ENCODE measurements at regions not wholly inside any gene's neighbourhood (a gene's known extent, or its start where the extent isn't known, plus 50 kb on each side); places are given as distances from the start of the nearest gene placed in this dataset.

DNA sequence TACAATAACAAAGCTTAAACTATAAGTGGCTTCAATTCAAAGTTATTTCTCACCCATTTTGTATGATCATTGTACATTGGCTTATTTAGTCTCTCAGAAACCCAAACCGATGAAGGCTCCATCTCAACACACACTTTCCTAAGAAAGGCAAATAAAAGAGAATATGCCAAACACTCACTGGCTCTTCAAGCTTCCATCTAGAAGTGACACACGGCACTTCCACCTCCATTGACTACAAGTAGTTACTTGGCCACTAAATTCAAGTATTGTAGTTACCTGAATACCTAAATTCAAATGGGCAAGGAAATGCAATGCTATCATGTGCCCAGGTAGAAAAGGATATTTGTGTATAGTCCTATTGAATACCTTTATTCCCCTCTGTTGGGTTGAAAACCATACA, 170.6 kb downstream of the OGFRL1 start:
- no peak overlapping the region for H3K4me3 ChIP-seq (ENCODE audit: control insufficient read depth, low read depth, low read length)
- no peak for TF ChIP-seq CTCF (IDR thresholded peaks at IDR 0.05; ENCODE audit: control insufficient read depth, insufficient read depth, low read depth, low read length, missing control alignments)
- DNase-seq (ENCODE audit: low read depth), result no peak

DNA sequence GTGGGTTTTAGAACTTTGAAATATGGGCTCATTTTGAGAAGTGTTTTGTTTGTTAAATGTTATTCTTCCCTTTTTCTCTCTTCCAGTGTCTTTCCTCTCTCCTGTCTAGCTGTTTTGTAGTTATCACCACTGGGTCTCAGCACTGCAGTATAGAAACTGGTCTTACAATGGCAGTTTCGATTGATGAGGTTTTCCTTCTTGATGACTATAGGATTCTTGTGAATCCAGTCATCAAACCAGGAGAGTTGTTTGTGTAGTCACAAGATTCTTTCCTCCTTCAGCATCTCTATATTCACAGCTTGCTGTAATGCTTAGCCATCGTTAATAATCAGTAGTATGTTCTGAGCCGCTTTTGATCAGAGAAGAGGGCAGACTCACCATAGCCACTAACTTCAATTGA, 172.3 kb downstream of the OGFRL1 start:
- no peak for DNase-seq (ENCODE audit: low read depth)
- no peak for TF ChIP-seq CTCF (IDR thresholded peaks at IDR 0.05; ENCODE audit: control insufficient read depth, insufficient read depth, low read depth, low read length, missing control alignments)
- no peak overlapping the region for H3K4me3 ChIP-seq (ENCODE audit: control insufficient read depth, low read depth, low read length)

DNA sequence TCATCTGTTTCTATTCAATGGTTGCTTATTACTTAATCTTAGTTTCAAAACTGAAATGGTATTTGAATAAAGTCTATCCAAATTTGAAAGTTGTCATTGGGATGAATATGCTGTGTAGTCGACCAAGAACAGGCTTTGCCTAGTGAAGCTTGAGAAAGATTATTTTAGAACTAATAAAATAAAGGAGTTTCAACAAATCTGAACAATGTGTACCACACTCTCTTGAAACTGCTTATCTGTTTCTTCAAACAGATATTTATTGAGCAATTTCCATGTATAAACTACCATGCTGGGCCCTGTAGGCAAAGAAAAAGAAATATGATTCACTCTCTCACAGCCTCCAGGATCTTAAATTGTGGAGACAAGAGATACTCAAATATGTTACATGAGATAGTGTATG, 174.4 kb downstream of the OGFRL1 start:
- no peak for DNase-seq (ENCODE audit: low read depth)
- TF ChIP-seq CTCF (IDR thresholded peaks at IDR 0.05; ENCODE audit: control insufficient read depth, insufficient read depth, low read depth, low read length, missing control alignments), result no peak
- no peak overlapping the region for H3K4me3 ChIP-seq (ENCODE audit: control insufficient read depth, low read depth, low read length)

DNA sequence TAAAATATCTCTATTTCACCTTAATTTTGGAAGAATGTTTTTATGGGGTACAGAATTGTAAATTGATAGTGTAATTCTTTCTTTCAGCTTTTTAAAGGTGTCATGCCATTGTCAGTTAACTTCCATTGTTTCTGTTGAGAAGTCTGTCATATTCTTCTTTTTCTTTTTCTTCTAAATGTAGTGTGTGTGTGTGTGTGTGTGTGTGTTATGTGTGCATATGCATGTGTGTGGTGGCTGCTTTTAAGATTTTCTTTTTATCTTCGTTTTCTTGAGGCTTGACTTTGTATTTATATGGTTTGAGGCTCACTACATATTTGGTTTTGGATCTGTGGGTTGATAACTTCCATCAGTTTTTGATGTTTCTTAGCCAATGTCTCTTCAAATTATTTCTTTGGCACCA, 176.5 kb downstream of the OGFRL1 start:
- no peak overlapping the region for H3K4me3 ChIP-seq (ENCODE audit: control insufficient read depth, low read depth, low read length)
- no peak for TF ChIP-seq CTCF (IDR thresholded peaks at IDR 0.05; ENCODE audit: control insufficient read depth, insufficient read depth, low read depth, low read length, missing control alignments)
- DNase-seq (ENCODE audit: low read depth), result no peak

DNA sequence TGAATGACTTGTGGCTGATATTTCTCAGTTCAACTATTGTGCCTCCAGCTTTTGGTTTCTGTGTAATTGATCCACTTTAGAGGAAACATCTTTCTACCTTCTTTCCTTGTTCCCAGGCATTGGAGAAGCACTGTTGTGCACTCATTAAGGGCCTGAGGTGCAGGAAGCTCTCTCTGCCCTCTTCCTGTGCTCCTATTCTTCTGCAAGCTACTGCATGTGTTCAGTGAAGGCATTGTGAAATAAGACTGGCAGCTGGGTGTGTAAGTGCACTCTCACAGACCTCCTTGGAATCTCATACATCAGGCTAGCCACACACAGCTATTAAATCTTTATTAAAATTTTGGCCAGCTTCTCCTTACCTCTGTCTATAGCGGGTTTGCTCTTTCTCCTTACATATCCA, 177.8 kb downstream of the OGFRL1 start:
- no peak for TF ChIP-seq CTCF (IDR thresholded peaks at IDR 0.05; ENCODE audit: control insufficient read depth, insufficient read depth, low read depth, low read length, missing control alignments)
- no peak overlapping the region for H3K4me3 ChIP-seq (ENCODE audit: control insufficient read depth, low read depth, low read length)
- DNase-seq (ENCODE audit: low read depth), result no peak

DNA sequence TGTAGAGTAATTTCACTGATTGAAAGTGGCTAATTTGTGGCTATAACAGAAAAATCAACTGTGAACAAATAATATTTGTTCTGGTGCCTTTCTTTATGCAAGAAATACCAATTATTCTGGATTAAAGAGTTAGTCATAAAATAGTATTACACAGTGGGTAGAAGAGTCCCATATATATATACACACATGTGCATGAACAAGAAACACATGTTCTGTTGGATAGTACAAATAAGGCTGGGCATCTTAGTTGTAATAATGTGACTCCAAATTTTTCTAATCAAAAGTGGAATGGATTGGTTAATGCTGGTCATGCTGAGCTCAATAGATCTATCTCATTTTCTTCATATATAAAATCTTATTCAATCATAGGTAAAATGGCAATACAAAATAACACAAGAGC, 179.4 kb downstream of the OGFRL1 start:
- H3K4me3 ChIP-seq (ENCODE audit: control insufficient read depth, low read depth, low read length), result no peak overlapping the region
- DNase-seq (ENCODE audit: low read depth), result no peak
- TF ChIP-seq CTCF (IDR thresholded peaks at IDR 0.05; ENCODE audit: control insufficient read depth, insufficient read depth, low read depth, low read length, missing control alignments), result no peak

Measured in AG09309 (cell line).